ENCODE measurements at regions not wholly inside any gene's neighbourhood (a gene's known extent, or its start where the extent isn't known, plus 50 kb on each side); places are given as distances from the start of the nearest gene placed in this dataset.

GRCh38 chr4:79498282-79498681, 90.3 kb upstream of the GK2 start:
- TF ChIP-seq CTCF (IDR thresholded peaks at IDR 0.05): no peak
- no peak for TF ChIP-seq ZFX (IDR thresholded peaks at IDR 0.05; ENCODE audit: borderline replicate concordance)
